ENCODE measurements at regions not wholly inside any gene's neighbourhood (a gene's known extent, or its start where the extent isn't known, plus 50 kb on each side); places are given as distances from the start of the nearest gene placed in this dataset.
"Not testable (repeated sequence)": the region's sequence is repeated elsewhere in the genome, so short reads cannot be mapped to it uniquely, and the experiment has no call there.

DNA sequence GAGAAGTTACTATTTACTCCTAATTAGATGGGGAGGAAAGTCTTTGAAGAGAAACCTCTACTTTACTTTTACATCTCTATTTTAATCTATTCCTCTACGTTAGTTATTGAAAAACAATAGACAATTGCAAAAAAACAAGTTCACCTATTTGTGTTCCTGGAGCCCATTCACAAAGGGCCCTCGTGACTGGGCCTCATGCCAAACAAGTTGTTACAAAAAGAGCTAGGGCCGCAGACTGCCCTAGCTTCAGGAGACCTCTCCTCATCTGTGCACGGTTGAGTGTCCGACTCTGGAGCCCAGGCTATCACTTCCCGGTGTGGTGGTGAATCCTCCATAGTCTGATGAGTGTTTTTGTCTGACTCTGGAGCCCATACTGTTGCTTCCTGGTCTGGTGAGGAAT lies 190.9 kb downstream of the ZNF486 start:
- Mint-ChIP-seq H3K4me3 (no peak overlapping the region), H3K27me3 (no peaks in the 10 kb centered on the region), H3K27ac (no peak overlapping the region), H3K36me3 (peaks cover 5% of the 10 kb centered on the region), H3K4me1 (peaks cover 0 to 2% (median 0%) of the 10 kb centered on the region in 3 donors), H3K9me3 (peaks cover 9 to 17% (median 16%) of the 10 kb centered on the region in 3 donors)

DNA sequence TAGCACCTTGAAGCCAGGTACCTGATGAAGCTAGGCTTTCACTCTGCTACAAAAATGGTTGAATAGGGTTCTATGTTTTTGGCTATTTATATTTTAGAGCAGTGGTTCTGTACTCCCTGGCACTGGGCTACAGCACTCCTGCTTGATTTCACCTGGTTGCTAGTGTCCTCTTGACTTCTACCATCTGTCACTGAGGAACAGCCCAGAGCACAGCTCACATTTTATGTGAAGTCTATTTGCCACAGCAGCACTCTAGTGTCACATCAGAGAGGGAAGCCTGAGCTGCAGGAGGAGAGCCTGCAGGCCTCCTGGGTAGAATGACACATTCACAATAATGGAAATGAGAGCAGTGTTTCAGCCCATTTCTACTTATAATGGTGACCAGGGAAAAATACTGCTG lies 184.2 kb downstream of the ZNF486 start:
- H3K27me3 Mint-ChIP-seq: no peaks in the 10 kb centered on the region
- no peak overlapping the region for H3K4me3 Mint-ChIP-seq
- H3K9me3 Mint-ChIP-seq: peaks cover 0 to 1% (median under 1%) of the 10 kb centered on the region in 3 donors
- H3K36me3 Mint-ChIP-seq: peaks cover 2% of the 10 kb centered on the region
- no peak overlapping the region for H3K27ac Mint-ChIP-seq
- no peaks in the 10 kb centered on the region for H3K4me1 Mint-ChIP-seq

DNA sequence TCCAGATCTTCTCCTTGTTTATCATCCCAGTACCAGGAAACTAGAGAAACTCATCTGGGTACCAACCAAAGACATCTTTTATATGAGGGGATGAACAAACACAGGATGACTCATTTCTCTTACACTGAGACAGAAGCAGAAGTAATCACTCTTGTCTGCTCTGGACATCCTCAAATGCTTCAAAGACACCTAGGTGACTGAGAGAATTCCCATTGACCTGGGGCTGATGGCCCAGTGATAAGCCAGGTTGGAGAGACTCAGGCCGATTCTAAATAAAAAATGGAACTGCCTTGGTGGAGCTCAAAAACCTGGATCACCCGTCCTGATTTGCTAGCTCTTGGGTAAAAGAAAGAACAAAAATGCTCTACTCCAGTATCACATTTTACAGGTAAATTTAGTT lies 182.2 kb downstream of the ZNF486 start:
- Mint-ChIP-seq H3K36me3 (no peaks in the 10 kb centered on the region), H3K4me3 (no peak overlapping the region), H3K27ac (no peak overlapping the region), H3K4me1 (no peaks in the 10 kb centered on the region), H3K27me3 (no peaks in the 10 kb centered on the region), H3K9me3 (peaks cover 0 to 2% (median 0%) of the 10 kb centered on the region in 3 donors)

DNA sequence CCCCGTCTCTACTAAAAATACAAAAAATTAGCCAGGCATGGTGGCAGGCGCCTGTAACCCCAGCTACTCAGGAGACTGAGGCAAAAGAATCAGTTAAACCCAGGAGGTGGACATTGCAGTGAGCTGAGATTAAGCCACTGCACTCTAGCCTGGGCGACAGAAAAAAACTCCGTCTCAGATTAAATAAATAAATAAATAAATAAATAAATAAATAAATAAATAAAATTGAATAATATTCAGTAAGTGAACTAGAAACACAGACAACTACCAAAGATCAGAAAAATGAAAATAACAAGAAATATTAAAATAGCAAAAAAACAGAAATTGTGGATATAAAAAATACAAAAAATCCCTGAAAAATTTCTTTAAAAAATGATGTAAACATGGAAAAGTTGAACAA lies 172.4 kb downstream of the ZNF486 start:
- Mint-ChIP-seq H3K36me3 (peaks cover 3% of the 10 kb centered on the region), H3K4me1 (no peaks in the 10 kb centered on the region), H3K27me3 (peaks cover 6% of the 10 kb centered on the region), H3K9me3 (peaks cover 0 to 5% (median 2%) of the 10 kb centered on the region in 3 donors), H3K4me3 (no peak overlapping the region), H3K27ac (no peak overlapping the region)

DNA sequence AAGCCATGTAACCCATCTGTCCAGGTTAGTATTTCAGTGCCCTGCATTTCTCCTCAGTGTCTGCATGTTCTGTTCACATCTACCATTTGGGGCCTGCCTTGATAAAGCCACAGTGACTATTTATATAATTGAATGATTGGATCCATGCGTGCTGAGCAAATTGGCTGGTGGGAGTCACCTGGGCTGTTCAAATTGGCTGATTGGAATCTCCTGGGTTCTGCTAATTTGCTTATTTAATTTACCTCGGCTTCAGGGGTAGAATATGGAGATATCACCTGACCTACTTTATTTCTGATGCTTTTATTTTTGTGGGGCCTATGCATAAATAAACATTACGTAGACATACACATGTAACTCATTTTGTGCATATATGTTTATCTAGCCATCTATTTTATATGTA lies 167.7 kb downstream of the ZNF486 start:
- H3K4me3 Mint-ChIP-seq: no peak overlapping the region
- peaks cover 6% of the 10 kb centered on the region for H3K27me3 Mint-ChIP-seq
- H3K36me3 Mint-ChIP-seq: peaks cover 3% of the 10 kb centered on the region
- H3K27ac Mint-ChIP-seq: no peak overlapping the region
- peaks cover 0 to 5% (median 2%) of the 10 kb centered on the region in 3 donors for H3K9me3 Mint-ChIP-seq
- H3K4me1 Mint-ChIP-seq: no peaks in the 10 kb centered on the region

DNA sequence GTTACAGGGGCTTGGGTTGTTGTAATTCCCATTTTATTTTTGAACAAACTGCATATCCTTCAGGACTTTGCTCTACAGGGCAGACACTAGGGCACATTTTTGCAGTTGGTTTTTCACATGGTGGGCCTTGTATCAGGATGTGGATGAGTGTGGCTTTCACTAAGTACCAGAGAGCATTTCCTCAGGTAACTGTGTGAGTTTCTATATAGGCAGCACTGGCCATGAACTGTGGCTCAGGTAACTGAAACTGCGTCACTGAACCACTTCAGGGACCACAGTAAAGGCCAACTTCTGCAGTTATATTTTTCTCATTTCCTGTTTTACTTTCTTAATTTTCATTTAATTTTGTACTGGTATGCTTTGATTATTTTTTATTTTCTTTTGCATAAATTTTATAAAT lies 166.5 kb downstream of the ZNF486 start:
- Mint-ChIP-seq H3K4me3 (no peak overlapping the region), H3K9me3 (peaks cover 0 to 5% (median 2%) of the 10 kb centered on the region in 3 donors), H3K27me3 (peaks cover 6% of the 10 kb centered on the region), H3K4me1 (no peaks in the 10 kb centered on the region), H3K27ac (no peak overlapping the region), H3K36me3 (peaks cover 3% of the 10 kb centered on the region)

DNA sequence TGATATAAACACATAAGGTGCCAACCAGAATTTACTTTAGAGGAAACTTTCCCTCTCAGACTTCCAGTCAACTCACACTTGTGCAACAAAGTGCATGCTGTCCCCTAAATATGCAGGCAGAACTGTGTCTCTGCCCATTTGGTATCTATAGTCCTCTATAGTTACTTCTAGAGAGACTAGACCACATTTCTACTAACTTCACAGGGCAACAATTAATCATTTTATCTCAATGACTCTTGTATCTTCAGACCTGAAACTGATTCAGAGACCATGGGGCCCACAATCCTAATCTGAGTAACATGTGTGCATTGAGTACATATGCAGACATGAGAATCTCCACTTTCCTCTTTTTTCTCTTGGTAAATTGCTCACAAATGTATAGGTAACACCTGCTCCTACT lies 158.1 kb downstream of the ZNF486 start:
- Mint-ChIP-seq H3K27me3 (no peaks in the 10 kb centered on the region), H3K9me3 (peaks cover 0 to 2% (median 0%) of the 10 kb centered on the region in 3 donors), H3K36me3 (no peaks in the 10 kb centered on the region), H3K4me3 (no peak overlapping the region), H3K27ac (no peak overlapping the region), H3K4me1 (no peaks in the 10 kb centered on the region)

DNA sequence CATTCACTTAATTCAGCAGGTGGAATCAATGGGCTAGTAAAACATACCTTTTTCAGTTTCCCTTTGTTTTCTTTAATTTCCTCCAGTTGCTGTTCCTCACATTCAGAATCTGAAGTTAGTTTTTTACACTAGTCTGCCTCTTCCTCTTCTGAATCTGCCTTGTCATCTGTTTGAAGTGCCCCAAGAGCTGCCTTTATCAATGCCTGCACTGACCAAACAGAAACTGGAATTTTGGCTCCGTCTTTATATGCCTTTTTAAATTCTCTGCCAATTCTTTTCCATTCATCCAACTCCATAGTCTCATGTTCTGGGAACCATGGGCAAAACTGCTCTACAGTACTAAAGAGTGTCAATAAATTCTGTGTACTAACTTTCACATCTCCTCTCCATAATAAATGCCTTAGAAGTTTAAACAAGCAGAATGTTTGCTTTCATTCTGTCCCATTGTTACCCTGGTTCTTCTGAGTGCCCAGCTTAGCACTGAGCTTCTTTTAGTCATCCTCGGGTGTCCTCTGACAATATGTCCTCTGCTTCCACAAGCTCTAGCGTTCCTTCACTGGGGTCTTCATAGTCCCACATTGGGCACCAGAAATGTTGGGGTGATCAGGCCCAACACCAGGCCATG lies 154.2 kb downstream of the ZNF486 start:
- H3K4me1 Mint-ChIP-seq: no peaks in the 10 kb centered on the region
- peaks cover 0 to 2% (median 0%) of the 10 kb centered on the region in 3 donors for H3K9me3 Mint-ChIP-seq
- no peak overlapping the region for H3K27ac Mint-ChIP-seq
- H3K4me3 Mint-ChIP-seq: no peak overlapping the region
- no peaks in the 10 kb centered on the region for H3K36me3 Mint-ChIP-seq
- H3K27me3 Mint-ChIP-seq: no peaks in the 10 kb centered on the region

DNA sequence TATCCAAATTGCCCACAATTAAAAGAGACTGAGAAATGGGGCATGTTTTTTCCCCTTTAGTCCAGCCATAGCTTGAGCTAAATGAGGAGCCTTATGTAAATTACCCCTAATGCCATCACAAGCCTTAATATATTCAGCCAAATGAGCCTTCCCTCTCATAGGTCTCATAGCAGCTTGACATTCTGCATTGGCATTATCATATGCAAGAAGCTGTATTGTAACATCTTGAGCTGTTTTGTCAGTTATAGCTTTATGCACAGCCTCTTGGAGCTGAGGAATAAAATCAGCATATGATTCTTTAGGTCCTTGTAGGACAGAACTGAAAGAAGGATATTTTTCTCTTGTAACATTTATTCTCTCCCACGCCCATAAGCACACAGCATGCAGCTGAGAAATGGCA lies 153.2 kb downstream of the ZNF486 start:
- H3K4me1 Mint-ChIP-seq: no peaks in the 10 kb centered on the region
- H3K27me3 Mint-ChIP-seq: no peaks in the 10 kb centered on the region
- H3K36me3 Mint-ChIP-seq: no peaks in the 10 kb centered on the region
- no peak overlapping the region for H3K27ac Mint-ChIP-seq
- no peak overlapping the region for H3K4me3 Mint-ChIP-seq
- H3K9me3 Mint-ChIP-seq: peaks cover 0 to 2% (median 0%) of the 10 kb centered on the region in 3 donors

DNA sequence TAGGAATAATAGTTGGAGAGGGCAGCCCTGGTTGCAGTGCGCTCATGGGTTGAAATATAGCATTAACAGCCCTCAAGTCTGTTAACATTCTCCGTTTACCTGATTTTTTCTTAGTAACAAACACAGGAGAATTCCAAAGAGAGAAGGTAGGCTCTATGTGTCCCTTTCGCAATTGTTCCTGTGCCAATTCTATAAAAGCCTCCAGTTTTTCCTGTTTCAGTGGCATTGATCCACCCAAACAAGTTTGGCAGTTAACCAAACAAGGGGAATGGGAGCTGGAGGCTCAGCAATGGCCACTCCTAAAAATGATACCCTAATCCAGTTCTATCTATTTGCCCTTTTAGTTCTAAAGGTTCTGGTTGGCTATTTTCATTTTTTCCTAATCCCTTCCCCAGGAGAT lies 151.6 kb downstream of the ZNF486 start:
- H3K27ac Mint-ChIP-seq: no peak overlapping the region
- no peak overlapping the region for H3K4me3 Mint-ChIP-seq
- H3K36me3 Mint-ChIP-seq: peaks cover 3% of the 10 kb centered on the region
- H3K27me3 Mint-ChIP-seq: no peaks in the 10 kb centered on the region
- H3K4me1 Mint-ChIP-seq: no peaks in the 10 kb centered on the region
- peaks cover 0 to 2% (median 0%) of the 10 kb centered on the region in 3 donors for H3K9me3 Mint-ChIP-seq

DNA sequence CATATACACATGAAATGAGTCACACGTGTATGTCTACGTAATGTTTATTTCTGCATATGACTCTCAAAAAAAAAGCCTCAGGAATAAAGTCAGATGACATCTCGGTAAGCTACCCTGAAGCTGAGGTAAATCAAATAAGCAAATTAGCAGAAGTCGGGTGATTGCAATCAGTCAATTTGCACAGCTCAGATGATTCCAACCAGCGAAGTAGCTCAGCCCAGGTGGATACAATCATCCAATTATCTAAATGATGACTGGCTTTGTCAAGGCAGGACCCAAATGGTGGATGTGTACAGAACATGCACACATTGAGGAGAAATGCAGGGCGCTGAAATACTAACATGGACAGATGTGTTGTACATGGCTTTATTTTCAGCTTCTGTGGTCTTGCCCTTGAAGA lies 148.5 kb downstream of the ZNF486 start:
- Mint-ChIP-seq H3K4me1 (no peaks in the 10 kb centered on the region), H3K27me3 (no peaks in the 10 kb centered on the region), H3K27ac (no peak overlapping the region), H3K36me3 (peaks cover 3% of the 10 kb centered on the region), H3K9me3 (peaks cover 0 to 4% (median 2%) of the 10 kb centered on the region in 3 donors), H3K4me3 (no peak overlapping the region)

DNA sequence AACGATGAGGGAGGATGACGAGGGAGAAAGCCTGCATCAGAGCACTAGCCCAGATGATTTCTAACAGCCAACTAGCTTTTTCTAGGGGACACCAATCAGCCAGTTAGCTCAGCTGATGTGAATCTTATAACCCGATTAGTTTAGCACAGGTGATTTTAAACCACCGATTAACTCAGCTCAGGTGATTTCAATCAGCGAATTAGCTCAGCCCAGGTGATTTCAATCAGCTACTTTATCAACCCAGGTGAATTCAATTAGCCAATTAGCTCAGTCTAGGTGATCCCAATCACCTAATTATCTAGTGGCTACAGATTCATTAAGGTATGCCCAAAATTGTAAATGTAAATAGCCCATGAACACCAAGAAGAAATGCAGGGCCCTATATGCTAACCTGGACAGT lies 146.9 kb downstream of the ZNF486 start:
- no peak overlapping the region for H3K27ac Mint-ChIP-seq
- peaks cover 3% of the 10 kb centered on the region for H3K36me3 Mint-ChIP-seq
- no peaks in the 10 kb centered on the region for H3K4me1 Mint-ChIP-seq
- H3K27me3 Mint-ChIP-seq: no peaks in the 10 kb centered on the region
- H3K9me3 Mint-ChIP-seq: peaks cover 0 to 4% (median 2%) of the 10 kb centered on the region in 3 donors
- H3K4me3 Mint-ChIP-seq: no peak overlapping the region

DNA sequence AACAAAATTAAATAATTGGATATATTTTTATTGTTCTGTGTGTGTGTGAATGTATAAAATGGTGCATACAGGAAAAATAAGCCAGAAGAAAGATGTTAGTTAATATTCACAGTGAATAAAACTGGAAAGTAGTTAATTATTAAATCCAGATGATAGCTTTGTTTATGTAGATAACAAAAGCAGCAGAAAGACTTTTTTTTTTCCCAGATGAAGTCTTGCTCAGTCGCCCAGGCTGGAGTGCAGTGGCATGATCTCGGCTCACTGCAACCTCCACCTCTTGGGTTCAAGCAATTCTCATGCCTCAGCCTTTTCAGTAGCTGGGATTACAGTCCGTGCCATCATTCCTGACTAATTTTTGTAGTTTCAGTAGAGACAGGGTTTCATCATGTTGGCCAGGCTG lies 140.1 kb downstream of the ZNF486 start:
- peaks cover 0 to 11% (median 2%) of the 10 kb centered on the region in 3 donors for H3K9me3 Mint-ChIP-seq
- no peak overlapping the region for H3K4me3 Mint-ChIP-seq
- H3K27me3 Mint-ChIP-seq: no peaks in the 10 kb centered on the region
- no peaks in the 10 kb centered on the region for H3K36me3 Mint-ChIP-seq
- H3K4me1 Mint-ChIP-seq: no peaks in the 10 kb centered on the region
- no peak overlapping the region for H3K27ac Mint-ChIP-seq

DNA sequence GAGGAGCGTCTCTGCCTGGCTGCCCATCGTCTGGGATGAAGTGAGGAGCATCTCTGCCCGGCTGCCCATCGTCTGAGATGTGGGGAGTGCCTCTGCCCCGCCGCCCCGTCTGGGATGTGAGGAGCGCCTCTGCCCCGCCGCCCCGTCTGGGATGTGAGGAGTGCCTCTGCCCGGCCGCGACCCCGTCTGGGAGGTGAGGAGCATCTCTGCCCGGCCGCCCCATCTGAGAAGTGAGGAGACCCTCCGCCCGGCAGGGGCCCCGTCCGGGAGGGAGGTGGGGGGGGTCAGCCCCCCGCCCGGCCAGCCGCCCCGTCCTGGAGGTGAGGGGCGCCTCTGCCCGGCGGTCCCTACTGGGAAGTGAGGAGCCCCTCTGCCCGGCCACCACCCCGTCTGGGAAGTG lies 129.3 kb downstream of the ZNF486 start:
- not testable (repeated sequence) for H3K27ac Mint-ChIP-seq, H3K27me3 Mint-ChIP-seq, H3K4me3 Mint-ChIP-seq, H3K9me3 Mint-ChIP-seq, H3K36me3 Mint-ChIP-seq, H3K4me1 Mint-ChIP-seq

DNA sequence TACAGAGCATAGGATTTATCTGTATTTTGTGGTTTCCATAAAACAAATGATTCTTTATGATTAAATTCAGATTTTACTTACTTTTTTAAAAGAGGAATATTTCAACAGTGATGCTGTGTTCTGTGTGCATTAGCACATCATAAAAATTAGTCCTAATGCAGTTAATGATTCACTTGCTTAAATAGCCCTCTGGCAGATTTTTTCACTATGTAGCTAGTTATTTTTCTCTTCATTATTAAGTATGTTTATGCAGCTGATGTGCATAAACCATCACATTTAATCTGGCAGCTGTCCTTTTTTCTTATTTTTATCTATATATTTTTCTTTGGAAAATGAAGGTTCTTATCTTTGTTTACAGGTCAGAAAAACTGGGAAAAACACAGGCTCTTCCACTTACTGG lies 127.2 kb downstream of the ZNF486 start:
- Mint-ChIP-seq H3K27ac (no peak overlapping the region), H3K36me3 (no peaks in the 10 kb centered on the region), H3K9me3 (no peaks in the 10 kb centered on the region), H3K27me3 (no peaks in the 10 kb centered on the region), H3K4me1 (no peaks in the 10 kb centered on the region), H3K4me3 (no peak overlapping the region)

DNA sequence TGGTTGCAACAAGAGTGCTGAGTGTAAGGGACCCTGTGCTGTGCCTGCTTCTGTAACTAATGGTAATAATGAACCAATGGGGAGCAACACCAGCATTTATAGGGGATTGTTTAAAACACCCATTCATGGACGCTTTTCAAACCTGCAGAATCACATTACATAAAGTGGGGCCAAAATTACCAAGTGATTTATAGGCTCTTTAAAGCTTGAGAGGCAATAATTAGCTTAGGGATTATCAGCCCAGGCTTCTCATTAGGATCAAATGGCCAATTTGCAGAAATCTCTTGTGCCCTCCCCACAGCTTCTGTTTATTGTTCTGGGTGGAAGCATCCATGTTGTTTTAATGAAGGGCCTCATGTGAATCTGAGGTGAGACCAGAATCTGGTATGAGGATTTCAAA lies 125.5 kb downstream of the ZNF486 start:
- H3K4me3 Mint-ChIP-seq: not testable (repeated sequence)

More for the DNA sequence above, 125.5 kb downstream of the ZNF486 start:
- not testable (repeated sequence) for H3K36me3 Mint-ChIP-seq, H3K27me3 Mint-ChIP-seq, H3K4me1 Mint-ChIP-seq, H3K27ac Mint-ChIP-seq, H3K9me3 Mint-ChIP-seq
